PFSK-1 (cell line): ENCODE measurements at regions not wholly inside any gene's neighbourhood (a gene's known extent, or its start where the extent isn't known, plus 50 kb on each side); places are given as distances from the start of the nearest gene placed in this dataset.

ENCODE experiments used
- POLR2AphosphoS5 ChIP-seq: IDR thresholded peaks from 2 replicates; pipeline ENCODE4 v1.6.1; 2012; ENCODE audit warnings: low read depth, mild to moderate bottlenecking, control low read depth, low read length, moderate library complexity
- SIN3A ChIP-seq: IDR thresholded peaks from 2 replicates; pipeline ENCODE4 v1.6.1; 2012; ENCODE audit warnings: mild to moderate bottlenecking, low read length, moderate library complexity, borderline replicate concordance; ENCODE audit not compliant: insufficient read depth
- TAF1 ChIP-seq: IDR thresholded peaks from 2 replicates; pipeline ENCODE4 v1.6.1; 2012; ENCODE audit warnings: low read length, control low read depth, borderline replicate concordance; ENCODE audit not compliant: insufficient read depth
- TF ChIP-seq, protein P1 (sequence below), 2 experiments: IDR thresholded peaks; 2 replicates each; pipeline versions ENCODE4 v1.6.1 to v1.8.0; 2011 to 2012; ENCODE audit warnings: low read depth in 2 of 2, low read length in 2 of 2, control low read depth in 1 of 2, inconsistent platforms in 1 of 2, mild to moderate bottlenecking in 1 of 2, moderate library complexity in 1 of 2; ENCODE audit not compliant: insufficient read depth in 1 of 2

DNA sequence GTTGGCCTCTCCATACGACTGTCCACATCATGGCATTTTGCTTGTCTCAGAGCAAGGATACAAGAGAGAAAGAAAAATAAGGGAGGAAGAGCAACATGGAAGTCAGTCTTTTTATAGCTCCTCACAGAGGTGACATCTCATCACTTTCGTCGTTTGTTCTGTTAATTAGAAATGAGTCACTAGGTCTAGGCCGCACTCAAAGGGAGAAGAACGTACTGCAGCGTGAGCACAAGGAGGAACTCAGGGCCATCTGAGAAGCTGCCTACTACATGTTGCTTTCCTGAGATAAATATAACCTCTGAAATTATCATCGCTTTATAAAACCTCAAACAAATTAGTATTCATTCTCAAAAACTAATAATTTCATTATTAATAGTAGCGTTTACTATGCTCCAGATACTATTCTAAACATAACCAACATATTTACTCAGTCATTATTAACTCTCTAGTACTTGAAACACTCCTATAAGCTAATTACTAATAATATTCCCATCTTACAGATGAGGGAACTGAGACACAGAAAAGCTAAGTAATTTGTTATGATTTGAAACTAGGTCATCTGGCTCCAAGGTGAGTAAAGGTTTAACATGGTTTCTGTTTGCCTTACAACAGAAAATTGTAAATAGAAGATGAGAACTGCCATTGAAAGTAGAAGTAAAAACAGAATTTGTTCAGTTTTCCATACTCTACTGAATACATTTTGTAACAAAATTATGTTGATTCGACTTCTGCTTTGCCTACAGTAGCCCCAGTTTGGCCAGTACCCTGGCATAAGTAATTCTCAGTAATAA lies 213.2 kb upstream of the UGT8 start:
- TF ChIP-seq, protein P1, sequence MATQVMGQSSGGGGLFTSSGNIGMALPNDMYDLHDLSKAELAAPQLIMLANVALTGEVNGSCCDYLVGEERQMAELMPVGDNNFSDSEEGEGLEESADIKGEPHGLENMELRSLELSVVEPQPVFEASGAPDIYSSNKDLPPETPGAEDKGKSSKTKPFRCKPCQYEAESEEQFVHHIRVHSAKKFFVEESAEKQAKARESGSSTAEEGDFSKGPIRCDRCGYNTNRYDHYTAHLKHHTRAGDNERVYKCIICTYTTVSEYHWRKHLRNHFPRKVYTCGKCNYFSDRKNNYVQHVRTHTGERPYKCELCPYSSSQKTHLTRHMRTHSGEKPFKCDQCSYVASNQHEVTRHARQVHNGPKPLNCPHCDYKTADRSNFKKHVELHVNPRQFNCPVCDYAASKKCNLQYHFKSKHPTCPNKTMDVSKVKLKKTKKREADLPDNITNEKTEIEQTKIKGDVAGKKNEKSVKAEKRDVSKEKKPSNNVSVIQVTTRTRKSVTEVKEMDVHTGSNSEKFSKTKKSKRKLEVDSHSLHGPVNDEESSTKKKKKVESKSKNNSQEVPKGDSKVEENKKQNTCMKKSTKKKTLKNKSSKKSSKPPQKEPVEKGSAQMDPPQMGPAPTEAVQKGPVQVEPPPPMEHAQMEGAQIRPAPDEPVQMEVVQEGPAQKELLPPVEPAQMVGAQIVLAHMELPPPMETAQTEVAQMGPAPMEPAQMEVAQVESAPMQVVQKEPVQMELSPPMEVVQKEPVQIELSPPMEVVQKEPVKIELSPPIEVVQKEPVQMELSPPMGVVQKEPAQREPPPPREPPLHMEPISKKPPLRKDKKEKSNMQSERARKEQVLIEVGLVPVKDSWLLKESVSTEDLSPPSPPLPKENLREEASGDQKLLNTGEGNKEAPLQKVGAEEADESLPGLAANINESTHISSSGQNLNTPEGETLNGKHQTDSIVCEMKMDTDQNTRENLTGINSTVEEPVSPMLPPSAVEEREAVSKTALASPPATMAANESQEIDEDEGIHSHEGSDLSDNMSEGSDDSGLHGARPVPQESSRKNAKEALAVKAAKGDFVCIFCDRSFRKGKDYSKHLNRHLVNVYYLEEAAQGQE (IDR thresholded peaks at IDR 0.05; ENCODE audit: insufficient read depth in 1 of 2, low read depth in 2 of 2, low read length in 2 of 2): no peak
- TF ChIP-seq SIN3A: no peak
- TF ChIP-seq POLR2AphosphoS5: no peak
- TF ChIP-seq TAF1: no peak
